Embryonic facial prominence (tissue), 1 donor: ENCODE measurements at regions not wholly inside any gene's neighbourhood (a gene's known extent, or its start where the extent isn't known, plus 50 kb on each side); places are given as distances from the start of the nearest gene placed in this dataset.
"Not testable (repeated sequence)": the region's sequence is repeated elsewhere in the genome, so short reads cannot be mapped to it uniquely, and the experiment has no call there.

Experiments used
- DNase-seq: peaks from one replicate; pipeline ENCODE4 v3.0.0-alpha.2; 2016; ENCODE audit errors: extremely low spot score

- DNase-seq, result no peak
These were observed 176.1 kb downstream of the ISL1 start for GRCh38 chr5:51559339-51559738.

- no peak for DNase-seq
These were observed 176.8 kb downstream of the ISL1 start for GRCh38 chr5:51559921-51560658.

GRCh38 chr5:51566953-51567352 lies 183.7 kb downstream of the ISL1 start:
- no peak for DNase-seq

- no peak for DNase-seq
These were observed 184.4 kb downstream of the ISL1 start for GRCh38 chr5:51567636-51568035.

GRCh38 chr5:51573835-51574234 lies 190.6 kb downstream of the ISL1 start:
- DNase-seq, result no peak

GRCh38 chr5:51582871-51583394 lies 199.7 kb downstream of the ISL1 start:
- no peak for DNase-seq

GRCh38 chr5:51598026-51598425 lies 214.8 kb downstream of the ISL1 start:
- no peak for DNase-seq

GRCh38 chr5:51599587-51599986 lies 216.3 kb downstream of the ISL1 start:
- DNase-seq, result no peak

GRCh38 chr5:51604324-51604723 lies 221.1 kb downstream of the ISL1 start:
- DNase-seq, result no peak

GRCh38 chr5:51606921-51607320 lies 223.7 kb downstream of the ISL1 start:
- no peak for DNase-seq

GRCh38 chr5:51618234-51618633 lies 235.0 kb downstream of the ISL1 start:
- no peak for DNase-seq

GRCh38 chr5:51621156-51621555 lies 237.9 kb downstream of the ISL1 start:
- DNase-seq, result no peak

- DNase-seq, result no peak
These were observed 239.0 kb downstream of the ISL1 start for GRCh38 chr5:51622161-51622790.

- DNase-seq, result no peak
These were observed 242.1 kb downstream of the ISL1 start for GRCh38 chr5:51625224-51625968.

- no peak for DNase-seq
These were observed 248.8 kb downstream of the ISL1 start for GRCh38 chr5:51632027-51632426.

- no peak for DNase-seq
These were observed 249.5 kb downstream of the ISL1 start for GRCh38 chr5:51632793-51633192.

- DNase-seq, result not testable (repeated sequence)
These were observed 253.7 kb downstream of the ISL1 start for GRCh38 chr5:51636973-51637372.

GRCh38 chr5:51644976-51645375 lies 261.7 kb downstream of the ISL1 start:
- no peak for DNase-seq

- no peak for DNase-seq
These were observed 263.2 kb downstream of the ISL1 start for GRCh38 chr5:51646482-51646881.

GRCh38 chr5:51650824-51651223 lies 267.6 kb downstream of the ISL1 start:
- DNase-seq, result no peak

- no peak for DNase-seq
These were observed 268.2 kb downstream of the ISL1 start for GRCh38 chr5:51651476-51651875.

- DNase-seq, result no peak
These were observed 268.6 kb downstream of the ISL1 start for GRCh38 chr5:51651889-51652288.

- no peak for DNase-seq
These were observed 269.7 kb downstream of the ISL1 start for GRCh38 chr5:51652980-51653379.
